Neural crest cell (in vitro differentiated cells): ENCODE measurements at regions not wholly inside any gene's neighbourhood (a gene's known extent, or its start where the extent isn't known, plus 50 kb on each side); places are given as distances from the start of the nearest gene placed in this dataset.
"Not testable (repeated sequence)": the region's sequence is repeated elsewhere in the genome, so short reads cannot be mapped to it uniquely, and the experiment has no call there.

Experiments
- DNase-seq: peaks from one replicate; pipeline ENCODE4 v3.0.0; 2021; ENCODE audit warnings: low read depth, mixed read lengths, low spot score
- H3K27ac Mint-ChIP-seq: one replicate; pipeline ENCODE4 v1.8.0; 2021; ENCODE audit warnings: mild to moderate bottlenecking, mixed read lengths; ENCODE audit not compliant: unreplicated experiment
- H3K27me3 Mint-ChIP-seq: 2 replicates; pipeline ENCODE4 v1.8.0; 2021; ENCODE audit warnings: low read depth, mild to moderate bottlenecking, mixed read lengths
- H3K36me3 Mint-ChIP-seq: 2 replicates; pipeline ENCODE4 v1.8.0; 2021; ENCODE audit warnings: low read depth, mild to moderate bottlenecking, mixed read lengths
- H3K4me1 Mint-ChIP-seq: 2 replicates; pipeline ENCODE4 v1.8.0; 2021; ENCODE audit warnings: mixed read lengths
- H3K4me3 Mint-ChIP-seq: one replicate; pipeline ENCODE4 v1.8.0; 2021; ENCODE audit warnings: mild to moderate bottlenecking, mixed read lengths
- H3K9me3 Mint-ChIP-seq: 2 replicates; pipeline ENCODE4 v1.8.0; 2021; ENCODE audit warnings: mixed read lengths
- TF ChIP-seq, protein P1 (sequence below): fragments of 200-600 bp; sonication (generic); conservative IDR thresholded peaks from 2 replicates; pipeline ENCODE4 v1.5.0; 2021; ENCODE audit warnings: antibody characterized with exemption, mild to moderate bottlenecking

DNA sequence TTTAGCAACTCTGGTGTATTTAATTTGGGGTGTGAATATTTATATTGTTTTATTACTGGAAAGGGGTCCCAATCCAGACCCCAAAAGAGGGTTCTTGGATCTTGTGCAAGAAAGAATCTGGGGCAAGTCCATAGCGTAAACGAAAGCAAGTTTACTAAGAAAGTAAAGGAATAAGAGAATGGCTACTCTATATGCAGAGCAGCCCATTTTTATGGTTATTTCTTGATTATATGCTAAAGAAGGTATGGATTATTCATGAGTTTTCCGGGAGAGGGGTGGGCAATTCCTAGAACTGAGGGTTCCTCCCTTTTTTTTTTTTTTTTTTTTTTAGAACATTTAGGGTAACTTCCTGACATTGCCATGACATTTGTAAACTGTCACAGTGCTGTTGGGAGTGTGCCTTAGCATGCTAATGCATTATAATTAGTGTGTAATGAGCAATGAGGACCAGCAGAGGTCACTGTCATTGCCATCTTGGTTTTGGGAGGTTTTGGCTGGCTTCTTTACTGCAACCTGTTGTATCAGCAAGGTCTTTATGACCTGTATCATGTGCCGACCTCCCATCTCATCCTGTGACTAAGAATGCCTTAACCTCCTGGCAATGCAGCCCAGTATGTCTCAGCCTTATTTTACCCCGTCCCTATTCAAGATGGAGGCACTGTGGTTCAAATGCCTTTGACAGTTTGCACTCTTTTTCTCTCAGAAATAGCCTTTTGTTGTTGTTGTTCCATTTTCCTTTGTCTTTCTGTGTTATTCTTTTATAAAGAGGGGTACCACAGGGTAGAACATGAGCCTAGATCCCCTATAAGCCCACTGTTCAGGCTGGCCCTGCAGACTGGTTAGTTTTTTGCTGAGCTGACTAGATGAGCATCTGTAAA is 75.5 kb upstream of the DCD start:
- H3K9me3 Mint-ChIP-seq = no peaks in the 10 kb centered on the region
- H3K27me3 Mint-ChIP-seq = peaks cover 15% of the 10 kb centered on the region
- peak; percentile 10 for DNase-seq
- no peaks in the 10 kb centered on the region for H3K36me3 Mint-ChIP-seq
- no peaks in the 10 kb centered on the region for H3K4me1 Mint-ChIP-seq
- TF ChIP-seq, protein P1, sequence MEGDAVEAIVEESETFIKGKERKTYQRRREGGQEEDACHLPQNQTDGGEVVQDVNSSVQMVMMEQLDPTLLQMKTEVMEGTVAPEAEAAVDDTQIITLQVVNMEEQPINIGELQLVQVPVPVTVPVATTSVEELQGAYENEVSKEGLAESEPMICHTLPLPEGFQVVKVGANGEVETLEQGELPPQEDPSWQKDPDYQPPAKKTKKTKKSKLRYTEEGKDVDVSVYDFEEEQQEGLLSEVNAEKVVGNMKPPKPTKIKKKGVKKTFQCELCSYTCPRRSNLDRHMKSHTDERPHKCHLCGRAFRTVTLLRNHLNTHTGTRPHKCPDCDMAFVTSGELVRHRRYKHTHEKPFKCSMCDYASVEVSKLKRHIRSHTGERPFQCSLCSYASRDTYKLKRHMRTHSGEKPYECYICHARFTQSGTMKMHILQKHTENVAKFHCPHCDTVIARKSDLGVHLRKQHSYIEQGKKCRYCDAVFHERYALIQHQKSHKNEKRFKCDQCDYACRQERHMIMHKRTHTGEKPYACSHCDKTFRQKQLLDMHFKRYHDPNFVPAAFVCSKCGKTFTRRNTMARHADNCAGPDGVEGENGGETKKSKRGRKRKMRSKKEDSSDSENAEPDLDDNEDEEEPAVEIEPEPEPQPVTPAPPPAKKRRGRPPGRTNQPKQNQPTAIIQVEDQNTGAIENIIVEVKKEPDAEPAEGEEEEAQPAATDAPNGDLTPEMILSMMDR = peak; percentile 65
- H3K27ac Mint-ChIP-seq = no peak overlapping the region
- no peak overlapping the region for H3K4me3 Mint-ChIP-seq

DNA sequence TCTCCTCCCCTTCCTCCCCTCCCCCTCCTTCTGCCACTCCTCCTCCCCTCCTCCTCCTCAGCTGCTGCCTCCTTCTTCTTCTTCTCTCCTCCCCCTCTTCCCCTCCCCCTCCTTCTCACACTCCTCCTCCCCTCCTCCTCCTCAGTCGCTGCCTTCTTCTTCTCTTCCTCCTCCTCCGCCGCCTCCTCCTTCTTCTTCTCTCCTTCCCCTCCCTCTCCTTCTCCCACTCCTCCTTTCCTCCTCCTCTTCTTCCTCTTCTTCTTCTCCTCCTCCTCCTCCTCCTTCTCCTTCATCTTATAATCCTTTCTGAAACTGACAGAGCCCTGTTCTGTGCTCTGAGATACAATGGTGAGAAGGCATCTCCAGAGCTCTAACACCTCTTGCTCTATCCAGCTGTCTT is 73.1 kb upstream of the DCD start:
- no peak overlapping the region for H3K27ac Mint-ChIP-seq
- no peaks in the 10 kb centered on the region for H3K4me1 Mint-ChIP-seq
- no peak overlapping the region for H3K4me3 Mint-ChIP-seq
- H3K36me3 Mint-ChIP-seq = no peaks in the 10 kb centered on the region
- H3K9me3 Mint-ChIP-seq = no peaks in the 10 kb centered on the region
- TF ChIP-seq, protein P1 = no peak
- H3K27me3 Mint-ChIP-seq = peaks cover 15% of the 10 kb centered on the region
- DNase-seq = no peak

DNA sequence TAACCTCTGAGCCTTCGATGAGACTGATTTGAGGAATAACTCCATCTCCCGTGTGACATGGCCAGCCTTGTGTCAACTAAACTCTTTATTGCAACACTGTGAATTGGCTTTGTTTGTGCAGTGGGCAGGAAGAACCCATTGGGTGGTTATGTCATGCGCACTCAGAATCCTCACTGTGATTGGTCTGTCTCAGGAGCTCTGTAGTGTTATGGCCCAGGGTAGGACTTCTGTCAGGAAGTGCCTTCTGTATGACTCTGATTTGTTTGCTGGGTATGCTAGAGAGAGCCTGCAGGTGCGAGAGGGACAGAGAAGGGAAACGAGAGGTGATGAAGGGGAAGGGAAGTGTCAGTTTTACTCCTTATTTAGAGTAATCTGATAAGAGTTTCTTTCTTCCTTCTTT is 71.5 kb upstream of the DCD start:
- Mint-ChIP-seq H3K4me1 (no peaks in the 10 kb centered on the region), H3K27me3 (peaks cover 15% of the 10 kb centered on the region), H3K36me3 (no peaks in the 10 kb centered on the region), H3K27ac (no peak overlapping the region), H3K9me3 (no peaks in the 10 kb centered on the region), H3K4me3 (no peak overlapping the region)
- no peak for DNase-seq
- TF ChIP-seq, protein P1 = no peak

DNA sequence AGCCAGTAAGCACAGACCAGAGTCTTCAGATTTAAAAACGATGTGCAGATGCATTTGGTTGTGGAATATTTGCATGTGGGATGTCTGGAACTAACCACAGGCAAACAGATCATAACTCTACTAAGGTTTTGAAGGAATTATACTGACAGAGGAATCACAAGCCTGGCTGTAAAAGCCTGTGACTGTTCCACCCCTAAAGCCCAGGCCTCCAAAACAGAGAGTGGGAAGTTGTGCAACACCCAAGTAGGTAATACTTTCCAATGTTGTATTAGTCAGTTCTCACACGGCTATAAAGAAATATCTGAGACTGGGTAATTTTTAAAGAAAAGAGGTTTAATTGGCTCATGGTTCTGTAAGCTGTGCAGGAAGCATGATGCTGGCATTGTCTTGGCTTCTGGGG is 68.1 kb upstream of the DCD start:
- Mint-ChIP-seq H3K27me3 (peaks cover 21% of the 10 kb centered on the region), H3K9me3 (no peaks in the 10 kb centered on the region), H3K27ac (no peak overlapping the region), H3K4me1 (no peaks in the 10 kb centered on the region), H3K36me3 (no peaks in the 10 kb centered on the region), H3K4me3 (no peak overlapping the region)
- TF ChIP-seq, protein P1 = no peak
- DNase-seq = no peak

DNA sequence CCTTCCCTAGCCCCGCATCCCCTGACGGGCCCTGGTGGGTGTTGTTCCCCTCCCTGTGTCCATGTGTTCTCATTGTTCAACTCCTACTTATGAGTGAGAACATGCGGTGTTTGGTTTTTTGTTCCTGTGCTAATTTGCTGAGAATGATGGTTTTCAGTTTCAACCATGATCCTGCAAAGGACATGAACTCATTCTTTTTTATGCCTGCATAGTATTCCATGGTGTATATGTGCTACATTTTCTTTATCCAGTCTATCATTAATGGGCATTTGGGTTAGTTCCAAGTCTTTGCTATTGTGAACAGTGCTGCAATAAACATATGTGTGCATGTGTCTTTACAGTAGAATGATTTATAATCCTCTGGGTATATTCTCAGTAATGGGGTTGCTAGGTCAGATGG is 65.7 kb upstream of the DCD start:
- H3K36me3 Mint-ChIP-seq, H3K27ac Mint-ChIP-seq: not testable (repeated sequence)
- peaks cover 23% of the 10 kb centered on the region for H3K27me3 Mint-ChIP-seq

DNA sequence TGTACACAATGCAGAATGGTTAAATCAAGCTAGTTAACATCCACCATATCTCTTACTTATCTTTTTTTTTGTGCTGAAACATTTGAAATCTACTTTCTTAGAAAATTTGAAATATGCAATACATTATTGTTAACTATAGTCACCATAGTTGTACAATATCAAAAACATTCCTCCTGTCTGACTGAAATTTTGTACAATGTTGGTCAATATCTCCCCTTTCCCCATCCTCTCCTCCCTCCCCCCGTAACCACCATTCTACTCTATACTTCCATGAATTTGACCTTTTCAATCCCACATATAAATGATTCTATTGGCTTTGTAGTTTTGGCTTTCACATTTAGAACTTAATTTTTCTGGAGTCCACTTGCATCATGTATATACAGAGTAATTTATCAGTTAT is 63.5 kb upstream of the DCD start:
- TF ChIP-seq, protein P1 = no peak
- no peaks in the 10 kb centered on the region for H3K36me3 Mint-ChIP-seq
- no peak overlapping the region for H3K27ac Mint-ChIP-seq
- no peaks in the 10 kb centered on the region for H3K4me1 Mint-ChIP-seq
- H3K4me3 Mint-ChIP-seq = no peak overlapping the region
- H3K9me3 Mint-ChIP-seq = no peaks in the 10 kb centered on the region
- H3K27me3 Mint-ChIP-seq = peaks cover 23% of the 10 kb centered on the region
- no peak for DNase-seq

More for the DNA sequence above, 65.7 kb upstream of the DCD start:
- not testable (repeated sequence) for H3K4me3 Mint-ChIP-seq, H3K4me1 Mint-ChIP-seq, H3K9me3 Mint-ChIP-seq, DNase-seq
